Neuronal stem cell (in vitro differentiated cells): ENCODE measurements at regions not wholly inside any gene's neighbourhood (a gene's known extent, or its start where the extent isn't known, plus 50 kb on each side); places are given as distances from the start of the nearest gene placed in this dataset.

Experiments used
- DNase-seq: peaks from one replicate; pipeline ENCODE4 v3.0.0-alpha.2; 2013; ENCODE audit warnings: low spot score
- H2AFZ ChIP-seq: one replicate; pipeline ENCODE4 v1.6.1; 2013; ENCODE audit warnings: mild to moderate bottlenecking, low read length, inconsistent platforms
- H2AK5ac ChIP-seq: 2 replicates; pipeline ENCODE4 v1.6.1; 2013; ENCODE audit warnings: low read depth, mild to moderate bottlenecking, inconsistent platforms, low read length, moderate library complexity, mixed read lengths
- H2BK120ac ChIP-seq: 2 replicates; pipeline ENCODE4 v1.6.1; 2013; ENCODE audit warnings: low read depth, mild to moderate bottlenecking, inconsistent platforms, low read length, moderate library complexity, mixed read lengths
- H2BK12ac ChIP-seq: one replicate; pipeline ENCODE4 v1.6.1; 2013; ENCODE audit warnings: low read length, inconsistent platforms
- H2BK15ac ChIP-seq: 2 replicates; pipeline ENCODE4 v1.6.1; 2013; ENCODE audit warnings: mild to moderate bottlenecking, low read length, inconsistent platforms, mixed read lengths
- H2BK5ac ChIP-seq: one replicate; pipeline ENCODE4 v1.6.1; 2013; ENCODE audit warnings: inconsistent platforms, mild to moderate bottlenecking, low read length, moderate library complexity
- H3K14ac ChIP-seq: one replicate; pipeline ENCODE4 v1.6.1; 2013; ENCODE audit warnings: low read length, inconsistent platforms
- H3K18ac ChIP-seq: 2 replicates; pipeline ENCODE4 v1.6.1; 2013; ENCODE audit warnings: low read length, inconsistent platforms
- H3K23ac ChIP-seq: 2 replicates; pipeline ENCODE4 v1.6.1; 2013; ENCODE audit warnings: low read depth, mild to moderate bottlenecking, mixed read lengths, low read length, inconsistent platforms; ENCODE audit not compliant: poor library complexity
- H3K27ac ChIP-seq: replicated peaks from 3 replicates; pipeline ENCODE4 v1.5.1; 2013; ENCODE audit warnings: low read length, inconsistent platforms
- H3K27me3 ChIP-seq, 3 experiments: 2 replicates each; pipeline ENCODE4 v1.6.1; 2013; ENCODE audit warnings: low read length in 3 of 3, mild to moderate bottlenecking in 2 of 3, inconsistent platforms in 1 of 3, low read depth in 1 of 3, mixed read lengths in 1 of 3, moderate library complexity in 1 of 3; ENCODE audit not compliant: control insufficient read depth in 3 of 3, insufficient read depth in 3 of 3
- H3K36me3 ChIP-seq, 2 donors: replicated peaks in 1 of 2; 2 replicates each; pipeline ENCODE4 v1.6.1; 2013; ENCODE audit warnings: low read length in 2 of 2; ENCODE audit not compliant: control insufficient read depth in 2 of 2, insufficient read depth in 2 of 2
- H3K4ac ChIP-seq: 2 replicates; pipeline ENCODE4 v1.6.1; 2013; ENCODE audit warnings: inconsistent platforms, mild to moderate bottlenecking, low read length, moderate library complexity
- H3K4me1 ChIP-seq, 2 donors: 1 replicate in 1 of 2; 2 replicates in 1 of 2; pipeline ENCODE4 v1.6.1; 2013; ENCODE audit warnings: low read length in 2 of 2, low read depth in 1 of 2; ENCODE audit not compliant: control insufficient read depth in 2 of 2, insufficient read depth in 1 of 2
- H3K4me2 ChIP-seq: one replicate; pipeline ENCODE4 v1.6.1; 2013; ENCODE audit warnings: mild to moderate bottlenecking, low read length, inconsistent platforms; ENCODE audit not compliant: insufficient read depth, poor library complexity, severe bottlenecking
- H3K4me3 ChIP-seq, 2 donors: 2 replicates each; pipeline ENCODE4 v1.5.1; 2013; ENCODE audit warnings: low read length in 2 of 2, mild to moderate bottlenecking in 2 of 2, inconsistent platforms in 1 of 2, moderate library complexity in 1 of 2
- H3K79me1 ChIP-seq: one replicate; pipeline ENCODE4 v1.6.1; 2013; ENCODE audit warnings: low read depth, mild to moderate bottlenecking, inconsistent platforms, low read length, moderate library complexity
- H3K9ac ChIP-seq: one replicate; pipeline ENCODE4 v1.6.1; 2013; ENCODE audit warnings: mild to moderate bottlenecking, low read depth, low read length, inconsistent platforms; ENCODE audit not compliant: poor library complexity
- H3K9me3 ChIP-seq, 2 donors: replicated peaks in 1 of 2; 2 replicates each; pipeline versions ENCODE3 to v1.6.1; 2013; ENCODE audit warnings: low read length in 2 of 2, mild to moderate bottlenecking in 2 of 2, inconsistent platforms in 1 of 2, low read depth in 1 of 2, mixed read lengths in 1 of 2, moderate library complexity in 1 of 2; ENCODE audit not compliant: control insufficient read depth in 2 of 2, insufficient read depth in 1 of 2
- H4K8ac ChIP-seq: one replicate; pipeline ENCODE4 v1.6.1; 2013; ENCODE audit warnings: low read depth, mild to moderate bottlenecking, inconsistent platforms, low read length, moderate library complexity
- H4K91ac ChIP-seq: one replicate; pipeline ENCODE4 v1.6.1; 2013; ENCODE audit warnings: low read length, low read depth, mild to moderate bottlenecking, inconsistent platforms; ENCODE audit not compliant: poor library complexity
- WGBS, 2 donors: extraction: QIAGEN DNeasy Blood & Tissue Kit; methylation state at CpG; one replicate each; pipeline ENCODE4 v1.1.7; 2013; ENCODE audit warnings: missing lambda C conversion rate in 2 of 2, mixed read lengths in 1 of 2; ENCODE audit not compliant: insufficient read length in 2 of 2, insufficient replicate concordance in 1 of 2; ENCODE audit errors: extremely low coverage in 2 of 2; 5-methylcytosine and 5-hydroxymethylcytosine counted together

DNA sequence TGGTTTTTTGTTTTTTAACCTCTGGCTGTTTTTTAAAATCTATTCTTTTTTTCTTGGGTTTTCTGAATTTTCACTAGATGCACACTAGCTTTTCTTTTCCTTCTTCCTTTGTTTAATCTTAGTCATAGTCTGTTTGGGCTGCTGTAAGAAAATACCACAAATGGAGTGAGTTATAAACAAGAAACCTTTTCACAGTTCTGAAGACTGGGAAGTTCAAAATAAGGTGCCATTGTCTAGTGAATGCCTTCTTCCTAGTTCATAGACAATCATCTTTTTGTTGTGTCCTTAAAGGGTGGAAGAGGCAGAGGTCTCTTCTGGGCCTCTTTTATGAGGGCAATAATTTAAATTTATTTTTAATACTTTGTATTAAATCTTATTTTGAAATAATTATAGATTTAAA, 532.9 kb upstream of the ANO5 start:
- no peak overlapping the region for H2BK15ac ChIP-seq
- no peak overlapping the region for H3K4me3 ChIP-seq
- H3K14ac ChIP-seq: no peak overlapping the region

GRCh38 chr11:21675049-21675616, 517.8 kb upstream of the ANO5 start:
- Histone ChIP-seq H3K4me1 (no peaks in the 10 kb centered on the region), H2BK12ac (no peak overlapping the region), H2AK5ac (no peak overlapping the region), H2AFZ (no peak overlapping the region), H3K18ac (no peak overlapping the region), H2BK15ac (no peak overlapping the region), H3K27ac (no peak overlapping the region), H3K9me3 (no peaks in the 10 kb centered on the region), H2BK5ac (no peak overlapping the region), H3K23ac (no peak overlapping the region), H4K91ac (no peak overlapping the region), H3K27me3 (no peaks in the 10 kb centered on the region), H3K79me1 (no peaks in the 10 kb centered on the region), H3K9ac (no peak overlapping the region), H3K4ac (no peak overlapping the region), H3K4me2 (no peak overlapping the region), H3K4me3 (no peak overlapping the region), H3K36me3 (no peaks in the 10 kb centered on the region), H4K8ac (no peak overlapping the region), H3K14ac (no peak overlapping the region), H2BK120ac (no peak overlapping the region)
- no peak for DNase-seq
- WGBS, 2 donors: no CpG with 5 or more reads among the region's 6 CpGs

More for the DNA sequence above, 532.9 kb upstream of the ANO5 start:
- Histone ChIP-seq H3K79me1 (no peaks in the 10 kb centered on the region), H3K9ac (no peak overlapping the region), H3K4me2 (no peak overlapping the region), H3K4ac (no peak overlapping the region), H4K8ac (no peak overlapping the region), H3K27ac (no peak overlapping the region), H3K18ac (no peak overlapping the region), H3K23ac (no peak overlapping the region), H2BK5ac (no peak overlapping the region), H2BK12ac (no peak overlapping the region), H2BK120ac (no peak overlapping the region), H3K36me3 (no peaks in the 10 kb centered on the region), H3K4me1 (no peaks in the 10 kb centered on the region), H4K91ac (no peak overlapping the region), H2AK5ac (no peak overlapping the region), H3K27me3 (no peaks in the 10 kb centered on the region), H3K9me3 (no peaks in the 10 kb centered on the region), H2AFZ (no peak overlapping the region)
- no peak for DNase-seq

DNA sequence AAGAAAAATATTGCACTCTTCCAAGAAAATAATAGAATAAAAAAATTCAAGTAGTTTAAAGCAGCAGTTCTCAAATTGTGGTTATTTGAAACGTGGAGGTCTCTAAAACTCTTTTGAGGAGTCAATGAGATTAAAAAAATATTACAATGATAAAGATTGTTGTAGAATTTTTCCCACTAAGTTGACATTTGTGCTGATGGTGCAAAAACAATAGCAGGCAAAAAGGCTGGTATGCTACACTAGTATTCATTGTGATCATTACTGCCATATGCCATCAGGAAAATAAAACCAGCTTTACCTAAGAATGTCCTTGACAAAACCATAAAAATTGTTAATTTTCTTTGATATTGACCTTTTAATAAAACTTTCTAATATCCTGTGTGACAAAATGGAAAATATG, 505.2 kb upstream of the ANO5 start:
- no peak overlapping the region for H4K91ac ChIP-seq
- WGBS, 2 donors: no CpG with 5 or more reads among the region's 1 CpG
- no peaks in the 10 kb centered on the region for H3K79me1 ChIP-seq
- no peak overlapping the region for H3K4me2 ChIP-seq
- H3K18ac ChIP-seq: no peak overlapping the region
- no peak overlapping the region for H3K4me3 ChIP-seq
- no peak overlapping the region for H3K14ac ChIP-seq
- DNase-seq: no peak
- H3K27ac ChIP-seq: no peak overlapping the region
- H3K4me1 ChIP-seq: no peaks in the 10 kb centered on the region
- no peaks in the 10 kb centered on the region for H3K27me3 ChIP-seq
- H2AFZ ChIP-seq: no peak overlapping the region
- no peak overlapping the region for H2BK120ac ChIP-seq
- no peaks in the 10 kb centered on the region for H3K9me3 ChIP-seq
- no peak overlapping the region for H2BK15ac ChIP-seq
- H3K9ac ChIP-seq: no peak overlapping the region
- no peak overlapping the region for H3K23ac ChIP-seq
- no peak overlapping the region for H2BK5ac ChIP-seq
- H2AK5ac ChIP-seq: no peak overlapping the region
- H2BK12ac ChIP-seq: no peak overlapping the region
- H3K4ac ChIP-seq: no peak overlapping the region
- H4K8ac ChIP-seq: no peak overlapping the region
- no peaks in the 10 kb centered on the region for H3K36me3 ChIP-seq

DNA sequence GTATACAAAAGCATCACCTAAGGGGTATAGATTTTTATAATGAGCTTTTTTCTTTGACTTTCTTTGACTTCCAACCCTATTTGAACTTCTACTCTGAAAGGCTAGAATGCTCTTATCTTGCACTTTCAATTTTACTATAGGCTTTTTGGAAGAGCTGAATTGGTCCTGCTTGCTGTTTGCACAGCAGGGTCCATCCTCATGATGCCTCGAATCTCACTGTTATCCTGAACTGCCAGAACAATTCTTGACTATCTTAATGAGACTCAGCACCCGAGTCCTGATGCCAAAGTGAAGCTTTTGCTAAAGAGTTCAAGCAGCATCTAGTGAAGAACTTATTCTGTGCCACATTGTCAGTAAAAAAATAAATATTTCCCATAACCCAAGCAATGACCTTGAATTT, 488.3 kb upstream of the ANO5 start:
- Histone ChIP-seq H2BK12ac (no peak overlapping the region), H3K4me2 (no peak overlapping the region), H3K18ac (no peak overlapping the region), H3K9me3 (no peaks in the 10 kb centered on the region), H3K9ac (no peak overlapping the region), H4K8ac (no peak overlapping the region), H2BK15ac (no peak overlapping the region), H3K23ac (no peak overlapping the region), H3K27ac (no peak overlapping the region), H3K4ac (no peak overlapping the region), H3K79me1 (no peaks in the 10 kb centered on the region), H3K4me1 (no peaks in the 10 kb centered on the region), H4K91ac (no peak overlapping the region), H3K4me3 (no peak overlapping the region), H3K14ac (no peak overlapping the region), H2AFZ (no peak overlapping the region), H2AK5ac (no peak overlapping the region), H2BK120ac (no peak overlapping the region), H3K27me3 (no peaks in the 10 kb centered on the region), H3K36me3 (no peaks in the 10 kb centered on the region), H2BK5ac (no peak overlapping the region)
- WGBS, 2 donors: no CpG with 5 or more reads among the region's 2 CpGs
- DNase-seq: no peak
